HG03045 (cell line): ENCODE measurements at regions not wholly inside any gene's neighbourhood (a gene's known extent, or its start where the extent isn't known, plus 50 kb on each side); places are given as distances from the start of the nearest gene placed in this dataset.

Experiments used
- ATAC-seq: cut with Tn5 transposase; IDR thresholded peaks from one replicate; pipeline ENCODE4 v1.9.1; 2021; ENCODE audit warnings: mild to moderate bottlenecking, moderate library complexity; ENCODE audit not compliant: unreplicated experiment

DNA sequence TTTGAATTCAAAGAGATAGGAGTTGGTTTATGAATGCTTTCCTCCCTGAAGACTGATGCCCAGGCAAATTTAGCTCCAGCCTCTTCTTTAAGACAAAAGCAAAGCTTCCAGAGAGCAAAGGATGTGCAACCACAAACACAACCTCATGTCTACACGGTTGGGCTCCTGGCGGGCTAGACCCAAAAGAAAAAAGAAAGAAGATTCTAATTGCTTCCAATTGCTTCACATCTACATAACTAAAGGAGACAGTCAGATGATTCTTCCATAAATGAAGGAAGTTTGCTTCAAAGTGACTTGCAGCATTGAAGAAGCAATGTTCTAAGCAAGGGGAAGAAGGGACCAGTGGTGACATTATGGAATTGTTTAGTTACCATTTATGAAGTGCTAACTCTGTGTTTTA lies 1603.0 kb upstream of the TENM3 start:
- ATAC-seq = no peak

- ATAC-seq = no peak
Observed at GRCh38 chr4:180641495-180641894, 1601.7 kb upstream of the TENM3 start.

- no peak for ATAC-seq
Observed at GRCh38 chr4:180642732-180643131, 1600.5 kb upstream of the TENM3 start.

GRCh38 chr4:180650273-180650672 lies 1592.9 kb upstream of the TENM3 start:
- peak; percentile 74 for ATAC-seq

DNA sequence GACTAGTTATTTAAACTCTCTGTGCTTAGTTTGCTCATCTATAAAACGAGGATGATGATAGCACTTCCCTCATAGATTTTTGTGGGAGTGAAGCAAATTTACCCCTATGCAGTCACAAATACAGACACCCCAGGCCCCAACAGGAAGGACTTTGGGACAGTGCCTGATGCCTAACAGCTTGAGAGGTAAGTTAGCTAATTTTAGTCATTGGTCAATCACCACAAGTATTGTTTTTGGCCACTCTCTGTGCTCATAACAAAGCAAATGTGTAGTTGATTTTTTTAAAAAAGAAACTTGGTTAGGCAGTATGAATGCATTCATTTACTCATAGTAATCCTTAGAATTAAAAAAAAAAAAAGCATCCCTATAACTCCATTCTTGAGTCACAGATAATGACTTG lies 1590.7 kb upstream of the TENM3 start:
- no peak for ATAC-seq

GRCh38 chr4:180655886-180656285 lies 1587.3 kb upstream of the TENM3 start:
- ATAC-seq = no peak

GRCh38 chr4:180657881-180658280 lies 1585.3 kb upstream of the TENM3 start:
- ATAC-seq = no peak

- ATAC-seq = peak; percentile 82
Observed at GRCh38 chr4:180664766-180665368, 1578.3 kb upstream of the TENM3 start.

DNA sequence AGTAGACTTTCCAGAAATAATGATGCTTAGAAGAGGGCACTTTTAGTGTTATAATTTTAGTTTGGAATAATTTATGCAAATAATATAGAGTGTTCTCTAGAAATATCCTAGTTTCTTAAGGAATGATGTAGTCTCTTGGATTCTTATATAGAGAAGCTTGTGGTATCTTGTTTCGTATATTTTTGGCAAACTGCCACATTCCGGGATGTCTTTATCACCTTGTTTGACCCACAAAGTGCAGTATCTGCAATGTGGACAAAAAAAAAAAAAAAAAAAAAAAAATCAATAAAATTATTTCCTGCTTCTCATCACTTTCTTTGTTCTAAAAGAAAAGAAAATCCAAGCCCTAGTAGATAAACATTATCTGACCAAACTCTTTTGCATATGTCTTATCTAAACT lies 1577.7 kb upstream of the TENM3 start:
- ATAC-seq = no peak

GRCh38 chr4:180665994-180666824 lies 1577.0 kb upstream of the TENM3 start:
- peak; percentile 76 for ATAC-seq

DNA sequence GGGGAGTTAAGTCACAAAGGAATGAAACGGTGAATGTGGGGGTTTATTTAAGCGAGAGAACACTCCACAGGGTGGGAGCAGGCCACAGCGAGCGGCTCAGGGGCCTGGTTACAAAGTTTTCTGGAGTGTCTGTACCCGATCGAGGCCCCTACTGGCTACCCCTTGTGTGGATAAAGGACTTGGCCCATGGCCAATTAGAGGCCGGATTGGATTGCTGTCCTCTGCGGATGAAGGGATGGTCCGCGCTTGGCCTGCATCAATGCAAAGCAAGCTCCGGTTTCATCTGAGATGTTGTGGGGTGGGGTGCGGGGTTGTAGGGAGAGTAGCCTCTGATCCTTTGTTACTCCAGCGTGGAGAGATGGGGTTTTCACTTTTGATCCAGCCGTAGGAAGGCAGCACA lies 1574.5 kb upstream of the TENM3 start:
- no peak for ATAC-seq

GRCh38 chr4:180669680-180670079 lies 1573.5 kb upstream of the TENM3 start:
- no peak for ATAC-seq

GRCh38 chr4:180674619-180675358 lies 1568.4 kb upstream of the TENM3 start:
- ATAC-seq = no peak

DNA sequence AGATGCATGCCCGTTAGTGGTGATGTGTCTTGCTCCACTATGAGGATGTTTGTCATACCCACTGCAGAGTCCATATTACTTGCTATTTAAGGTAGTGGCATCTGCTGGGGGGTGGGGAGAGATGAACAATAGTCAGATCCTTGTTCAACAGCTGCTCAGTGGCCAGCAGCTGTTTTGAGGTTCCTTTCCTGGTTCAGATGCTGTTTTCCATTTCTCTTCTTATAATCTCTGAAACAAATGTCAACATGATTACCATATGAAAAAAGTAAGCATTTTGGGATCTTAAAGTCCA lies 1567.9 kb upstream of the TENM3 start:
- ATAC-seq = no peak

DNA sequence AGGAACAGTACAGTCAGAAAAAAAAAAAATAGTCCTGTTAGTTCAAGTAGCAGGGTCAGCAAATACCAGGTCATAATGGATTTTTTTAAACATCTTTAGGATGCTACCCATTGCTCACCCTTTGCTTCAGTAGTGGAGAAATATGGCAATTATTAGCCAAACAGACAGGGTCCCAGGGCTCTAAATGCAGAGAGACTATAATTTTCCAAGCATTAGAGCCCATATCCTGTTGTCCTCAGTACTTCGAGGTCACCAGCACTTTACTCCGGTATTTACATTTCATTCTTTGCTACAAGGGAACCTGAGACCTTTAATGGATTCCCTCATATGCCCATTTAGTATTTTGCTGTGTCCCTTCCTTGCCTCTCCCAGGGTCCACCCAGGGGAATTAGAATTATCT lies 1562.9 kb upstream of the TENM3 start:
- ATAC-seq = no peak

DNA sequence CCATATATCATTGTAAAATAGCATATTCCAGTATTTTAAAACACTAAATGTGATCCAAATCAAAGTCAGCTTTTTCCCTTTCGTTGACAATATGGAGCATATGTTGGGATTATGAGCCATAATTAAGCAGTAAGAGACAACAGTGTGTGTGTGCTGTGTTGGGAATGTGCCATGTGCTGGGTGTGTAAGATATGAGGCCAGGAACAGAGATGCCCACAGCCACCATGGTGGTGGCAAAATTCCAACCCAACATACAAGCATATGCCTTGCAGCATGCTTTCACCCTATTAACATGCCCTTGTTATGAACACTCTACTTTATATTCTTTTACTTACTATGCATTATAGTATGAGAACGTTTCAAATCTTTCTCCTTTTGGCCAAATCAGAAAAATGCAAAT lies 1560.4 kb upstream of the TENM3 start:
- no peak for ATAC-seq

DNA sequence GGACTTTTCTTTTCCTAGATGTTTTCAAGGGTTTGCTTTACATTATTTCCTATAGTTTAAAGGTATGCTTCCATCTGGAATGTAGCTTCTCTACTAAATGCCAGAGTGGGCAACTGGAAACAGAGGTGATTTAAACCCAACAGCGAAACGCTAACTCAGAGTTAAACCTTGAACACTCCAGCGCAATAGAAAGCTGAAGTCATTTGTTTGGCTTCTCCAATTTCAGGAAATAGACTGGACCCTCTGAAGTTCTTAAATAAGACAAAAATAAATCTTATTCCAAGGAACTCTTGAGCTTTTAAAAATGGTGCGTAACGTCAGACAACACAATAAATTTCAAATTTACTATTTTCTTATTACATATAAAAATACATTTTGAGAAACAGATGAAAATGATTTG lies 1560.0 kb upstream of the TENM3 start:
- ATAC-seq = no peak

- no peak for ATAC-seq
Observed at GRCh38 chr4:180688480-180688879, 1554.7 kb upstream of the TENM3 start.

DNA sequence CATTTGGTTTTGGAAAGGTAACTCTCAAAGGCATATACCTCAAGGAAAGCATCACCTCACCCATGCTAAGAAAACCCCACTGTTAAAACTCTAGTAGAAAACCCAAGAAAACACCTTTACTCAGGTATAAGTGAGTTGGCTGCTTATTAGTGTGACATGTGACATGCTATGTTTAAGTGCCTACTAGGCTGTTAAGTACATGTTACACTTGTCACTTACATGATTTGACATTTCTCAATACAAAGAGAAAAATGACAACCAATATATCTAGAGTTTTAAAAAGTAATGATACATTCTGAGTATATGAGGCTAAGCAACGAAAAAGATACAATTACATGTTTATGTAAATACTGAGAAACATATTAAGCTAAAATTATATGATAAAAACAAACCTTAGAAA lies 1548.3 kb upstream of the TENM3 start:
- no peak for ATAC-seq

- no peak for ATAC-seq
Observed at GRCh38 chr4:180695851-180696250, 1547.4 kb upstream of the TENM3 start.

GRCh38 chr4:180696460-180697092 lies 1546.6 kb upstream of the TENM3 start:
- no peak for ATAC-seq
